SK-N-SH (cell line): ENCODE measurements at regions not wholly inside any gene's neighbourhood (a gene's known extent, or its start where the extent isn't known, plus 50 kb on each side); places are given as distances from the start of the nearest gene placed in this dataset.

ENCODE experiments used
- CHD2 ChIP-seq: fragments of 150-350 bp; IDR thresholded peaks from 2 replicates; pipeline ENCODE4 v1.6.1; 2018; ENCODE audit warnings: low read length; ENCODE audit not compliant: partially characterized antibody
- USF2 ChIP-seq: fragments of 150-350 bp; IDR thresholded peaks from 2 replicates; pipeline ENCODE4 v1.6.1; 2017; ENCODE audit warnings: antibody characterized with exemption, low read length, low read depth, borderline replicate concordance
- TF ChIP-seq, protein P1 (sequence below): fragments of 200-600 bp; sonication (generic); IDR thresholded peaks from 2 replicates; pipeline ENCODE4 v1.6.1; 2017; ENCODE audit warnings: antibody characterized with exemption, mild to moderate bottlenecking, moderate library complexity

GRCh38 chr2:122384768-122385333, 629.4 kb downstream of the TSN start:
- no peak for TF ChIP-seq CHD2
- TF ChIP-seq USF2: no peak
- TF ChIP-seq, protein P1, sequence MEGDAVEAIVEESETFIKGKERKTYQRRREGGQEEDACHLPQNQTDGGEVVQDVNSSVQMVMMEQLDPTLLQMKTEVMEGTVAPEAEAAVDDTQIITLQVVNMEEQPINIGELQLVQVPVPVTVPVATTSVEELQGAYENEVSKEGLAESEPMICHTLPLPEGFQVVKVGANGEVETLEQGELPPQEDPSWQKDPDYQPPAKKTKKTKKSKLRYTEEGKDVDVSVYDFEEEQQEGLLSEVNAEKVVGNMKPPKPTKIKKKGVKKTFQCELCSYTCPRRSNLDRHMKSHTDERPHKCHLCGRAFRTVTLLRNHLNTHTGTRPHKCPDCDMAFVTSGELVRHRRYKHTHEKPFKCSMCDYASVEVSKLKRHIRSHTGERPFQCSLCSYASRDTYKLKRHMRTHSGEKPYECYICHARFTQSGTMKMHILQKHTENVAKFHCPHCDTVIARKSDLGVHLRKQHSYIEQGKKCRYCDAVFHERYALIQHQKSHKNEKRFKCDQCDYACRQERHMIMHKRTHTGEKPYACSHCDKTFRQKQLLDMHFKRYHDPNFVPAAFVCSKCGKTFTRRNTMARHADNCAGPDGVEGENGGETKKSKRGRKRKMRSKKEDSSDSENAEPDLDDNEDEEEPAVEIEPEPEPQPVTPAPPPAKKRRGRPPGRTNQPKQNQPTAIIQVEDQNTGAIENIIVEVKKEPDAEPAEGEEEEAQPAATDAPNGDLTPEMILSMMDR: no peak
